GM19372 (cell line): ENCODE measurements at regions not wholly inside any gene's neighbourhood (a gene's known extent, or its start where the extent isn't known, plus 50 kb on each side); places are given as distances from the start of the nearest gene placed in this dataset.
"Not testable (repeated sequence)": the region's sequence is repeated elsewhere in the genome, so short reads cannot be mapped to it uniquely, and the experiment has no call there.

ENCODE experiments used
- ATAC-seq: cut with Tn5 transposase; IDR thresholded peaks from one replicate; pipeline ENCODE4 v1.9.1; 2021; ENCODE audit warnings: mild to moderate bottlenecking, low read depth, moderate library complexity; ENCODE audit not compliant: unreplicated experiment

- ATAC-seq = no peak
Measured at GRCh38 chr3:95310560-95310959, 1247.7 kb downstream of the NSUN3 start.

- no peak for ATAC-seq
Measured at GRCh38 chr3:95311272-95311671, 1248.4 kb downstream of the NSUN3 start.

DNA sequence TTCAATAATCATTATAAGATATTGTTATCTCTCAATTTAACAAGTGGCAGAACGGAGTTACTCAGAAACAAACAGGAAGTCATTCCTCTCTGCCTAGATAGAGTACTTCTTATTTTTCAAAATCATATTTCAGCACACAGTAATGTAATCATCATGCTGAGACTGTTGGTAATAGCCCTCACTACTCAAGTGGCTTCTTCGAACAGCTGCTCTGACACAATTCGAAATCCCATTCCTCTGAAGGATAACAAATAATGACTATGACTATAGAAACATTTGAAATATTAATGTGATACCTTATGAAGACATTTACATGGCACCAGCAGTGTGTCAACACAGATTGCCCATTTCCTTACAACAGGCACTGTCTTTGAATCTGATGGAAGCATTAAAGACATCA lies 1249.8 kb downstream of the NSUN3 start:
- no peak for ATAC-seq

GRCh38 chr3:95319921-95320494 lies 1257.1 kb downstream of the NSUN3 start:
- ATAC-seq = no peak

GRCh38 chr3:95327478-95327877 lies 1264.6 kb downstream of the NSUN3 start:
- ATAC-seq = no peak

GRCh38 chr3:95333826-95334225 lies 1271.0 kb downstream of the NSUN3 start:
- no peak for ATAC-seq

DNA sequence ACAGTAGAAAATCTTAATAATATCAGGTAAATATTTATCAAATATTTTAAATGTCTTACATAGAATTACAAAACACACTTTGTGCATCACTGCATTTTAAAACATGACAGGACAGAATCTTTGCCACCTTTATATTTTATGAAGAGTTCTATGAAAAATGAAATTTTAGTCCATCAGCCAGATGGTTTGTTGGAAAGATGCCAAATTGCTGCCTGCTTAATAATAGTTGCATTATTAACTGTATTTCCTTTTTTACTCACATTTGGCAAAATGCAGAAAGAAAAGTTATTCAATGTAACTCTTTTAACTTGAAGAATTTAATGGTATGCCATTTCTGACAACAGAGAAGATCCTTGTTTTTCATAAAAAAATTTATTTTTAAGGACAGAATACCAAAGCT lies 1271.6 kb downstream of the NSUN3 start:
- ATAC-seq = no peak

GRCh38 chr3:95335517-95335916 lies 1272.7 kb downstream of the NSUN3 start:
- no peak for ATAC-seq

DNA sequence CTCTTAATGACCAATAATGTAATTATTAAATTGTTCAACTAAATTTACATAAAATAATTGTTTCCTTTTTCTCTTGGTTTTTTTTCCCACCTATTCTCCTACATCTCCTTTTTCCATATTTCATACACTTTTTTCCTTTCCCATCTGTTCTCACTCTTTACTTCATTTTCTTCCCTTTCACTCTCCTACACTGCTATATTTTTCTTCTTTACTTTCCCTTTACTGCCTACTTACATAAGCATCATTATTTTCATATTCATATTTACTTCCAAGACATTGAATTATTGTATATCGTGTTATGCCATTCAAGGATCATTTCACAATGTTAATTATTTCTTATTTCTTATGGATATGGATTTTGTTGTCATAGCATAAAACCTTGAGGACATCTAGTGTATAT lies 1275.6 kb downstream of the NSUN3 start:
- ATAC-seq = no peak

- no peak for ATAC-seq
Measured at GRCh38 chr3:95341314-95341713, 1278.5 kb downstream of the NSUN3 start.

DNA sequence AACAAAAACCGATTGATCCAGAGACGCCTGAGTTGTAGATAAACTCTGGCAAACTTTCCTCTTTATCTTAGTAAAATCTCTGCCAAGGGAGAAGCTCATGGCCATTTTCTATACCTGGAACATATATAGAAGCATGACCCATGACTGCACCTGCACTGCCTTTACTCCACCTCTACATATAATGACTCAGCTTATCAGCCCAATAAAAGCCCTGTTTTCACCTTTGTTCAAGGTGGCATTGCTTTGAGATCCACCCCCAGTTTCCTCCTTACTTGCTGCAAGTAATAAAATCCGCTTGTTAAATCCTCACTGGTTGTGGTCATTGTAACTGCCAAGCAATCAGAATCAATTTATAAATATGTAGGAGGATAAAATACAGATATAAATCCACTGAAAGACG lies 1280.4 kb downstream of the NSUN3 start:
- no peak for ATAC-seq

DNA sequence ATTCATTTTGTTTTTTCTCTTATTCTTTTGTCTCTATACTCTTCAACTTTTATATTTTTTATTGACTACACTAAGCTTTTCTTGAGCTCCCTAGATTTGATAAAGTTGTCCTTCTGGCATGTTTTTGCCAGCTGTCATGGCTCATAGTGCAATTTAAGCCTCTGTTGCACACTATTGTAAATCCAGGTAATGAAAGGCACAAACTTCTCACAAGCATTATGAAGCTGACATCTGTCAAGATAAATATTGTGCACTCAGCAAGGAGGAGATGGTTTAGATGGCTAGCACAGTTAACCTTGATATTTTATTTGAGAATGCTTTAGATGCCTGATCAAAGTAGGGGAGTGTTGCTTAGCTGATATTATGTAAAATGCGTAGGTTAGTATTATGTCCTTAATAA lies 1280.9 kb downstream of the NSUN3 start:
- ATAC-seq = no peak

GRCh38 chr3:95347936-95348335 lies 1285.1 kb downstream of the NSUN3 start:
- ATAC-seq = not testable (repeated sequence)

- no peak for ATAC-seq
Measured at GRCh38 chr3:95348879-95349278, 1286.0 kb downstream of the NSUN3 start.

DNA sequence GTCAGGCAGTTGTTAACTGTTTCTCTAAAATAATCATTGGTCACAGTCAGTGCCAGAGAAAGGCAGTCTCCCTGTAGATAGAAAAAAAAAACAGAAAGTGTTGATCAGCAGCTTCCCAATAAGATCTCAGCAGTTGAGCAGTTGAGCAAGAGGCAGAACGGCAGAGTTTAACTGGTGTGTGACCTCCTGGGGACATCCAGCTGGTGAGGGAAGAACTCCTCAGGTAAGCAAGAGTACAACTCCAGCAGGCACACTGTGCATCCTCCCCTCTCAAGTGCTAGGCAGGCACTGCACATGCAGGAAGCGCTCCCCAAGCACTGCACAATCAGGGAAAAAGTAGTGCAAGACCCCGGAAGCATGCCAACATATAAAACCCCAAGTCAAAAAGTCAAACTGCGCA lies 1287.2 kb downstream of the NSUN3 start:
- ATAC-seq = no peak

DNA sequence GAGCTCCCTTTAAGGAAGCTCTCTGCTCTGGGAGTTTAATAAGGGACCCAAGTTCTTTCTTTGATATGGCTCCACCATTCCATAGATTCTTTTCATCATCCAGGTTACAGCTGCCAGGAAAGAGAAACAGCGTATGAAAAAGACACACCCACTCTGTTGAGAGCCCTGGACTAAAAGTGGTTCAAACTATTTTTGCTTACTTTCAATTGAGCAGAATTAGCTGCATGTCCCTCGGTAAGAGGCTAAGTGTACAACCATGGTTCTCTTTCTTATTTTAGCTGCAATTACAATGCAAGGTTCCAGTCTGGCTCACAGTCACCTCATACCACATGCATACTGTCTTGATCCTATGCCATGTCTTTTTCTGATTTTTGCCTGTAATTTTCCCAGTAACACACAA lies 1288.3 kb downstream of the NSUN3 start:
- no peak for ATAC-seq

DNA sequence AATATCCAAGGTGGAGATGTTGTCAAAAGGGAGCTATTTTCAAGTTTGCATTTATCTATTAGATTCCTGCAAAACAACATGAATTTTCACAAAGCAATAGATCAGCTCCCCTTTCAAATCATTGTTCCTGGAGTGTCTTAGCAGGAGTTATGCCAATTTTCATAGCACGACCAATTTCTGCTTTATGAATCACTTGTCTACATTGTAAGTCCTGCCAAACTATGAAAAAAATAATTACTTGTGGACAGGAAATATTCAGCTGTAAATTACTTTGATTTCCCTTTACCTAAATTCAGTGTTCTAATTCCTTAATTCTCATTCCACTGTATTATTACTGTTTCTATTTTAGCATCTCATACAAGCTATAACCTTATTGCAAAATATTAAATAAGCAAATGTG lies 1289.6 kb downstream of the NSUN3 start:
- ATAC-seq = no peak

DNA sequence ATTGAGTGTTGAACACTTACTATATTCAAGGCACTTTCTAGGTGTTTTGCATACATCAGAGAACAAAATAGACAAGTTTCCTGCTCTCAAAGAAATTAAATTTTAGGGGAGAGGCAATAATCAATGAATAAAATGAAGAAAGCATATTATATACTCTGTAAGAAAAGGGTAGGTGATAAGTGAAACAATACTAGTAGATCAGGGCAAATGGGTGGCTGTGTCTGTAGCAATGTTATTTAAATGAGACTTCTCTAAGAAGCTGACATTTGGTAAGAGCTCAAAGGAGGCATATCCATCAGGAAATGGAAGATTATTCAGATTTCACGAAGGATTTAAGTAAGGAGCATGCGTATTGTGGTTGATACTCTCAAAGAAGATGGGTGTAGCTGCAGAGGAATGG lies 1291.6 kb downstream of the NSUN3 start:
- no peak for ATAC-seq

DNA sequence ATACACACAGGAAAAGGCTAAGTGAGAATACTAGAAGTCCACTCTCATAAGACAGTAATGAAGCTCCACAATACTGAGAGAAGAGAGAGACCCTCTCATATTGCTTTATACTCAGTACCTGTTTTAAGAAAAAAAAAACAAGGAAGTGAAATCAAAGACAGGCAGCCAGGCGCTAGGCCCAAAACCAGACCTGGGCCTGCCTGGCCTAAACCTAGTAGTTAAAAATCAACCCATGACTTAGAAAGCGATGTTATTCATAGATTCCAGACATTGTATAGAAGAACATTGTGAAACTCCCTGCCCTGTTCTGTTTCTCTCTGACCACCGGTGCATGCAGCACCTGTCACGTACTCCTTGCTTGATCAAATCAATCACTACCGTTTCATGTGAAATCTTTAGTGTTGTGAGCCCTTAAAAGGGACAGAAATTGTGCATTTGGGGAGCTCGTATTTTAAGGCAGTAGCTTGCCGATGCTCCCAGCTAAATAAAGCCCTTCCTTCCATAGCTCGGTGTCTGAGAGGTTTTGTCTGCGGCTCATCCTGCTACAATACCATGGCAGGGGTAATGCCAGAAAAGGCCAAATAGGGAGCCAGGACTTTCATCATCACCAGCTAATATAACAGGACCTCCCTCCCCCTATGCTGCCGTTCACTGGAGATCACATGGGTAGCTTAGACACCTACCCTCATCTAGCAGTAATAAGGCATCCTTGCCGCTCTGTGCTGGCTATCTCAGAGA lies 1294.1 kb downstream of the NSUN3 start:
- peak; percentile 58 for ATAC-seq

- no peak for ATAC-seq
Measured at GRCh38 chr3:95387242-95388021, 1324.6 kb downstream of the NSUN3 start.

DNA sequence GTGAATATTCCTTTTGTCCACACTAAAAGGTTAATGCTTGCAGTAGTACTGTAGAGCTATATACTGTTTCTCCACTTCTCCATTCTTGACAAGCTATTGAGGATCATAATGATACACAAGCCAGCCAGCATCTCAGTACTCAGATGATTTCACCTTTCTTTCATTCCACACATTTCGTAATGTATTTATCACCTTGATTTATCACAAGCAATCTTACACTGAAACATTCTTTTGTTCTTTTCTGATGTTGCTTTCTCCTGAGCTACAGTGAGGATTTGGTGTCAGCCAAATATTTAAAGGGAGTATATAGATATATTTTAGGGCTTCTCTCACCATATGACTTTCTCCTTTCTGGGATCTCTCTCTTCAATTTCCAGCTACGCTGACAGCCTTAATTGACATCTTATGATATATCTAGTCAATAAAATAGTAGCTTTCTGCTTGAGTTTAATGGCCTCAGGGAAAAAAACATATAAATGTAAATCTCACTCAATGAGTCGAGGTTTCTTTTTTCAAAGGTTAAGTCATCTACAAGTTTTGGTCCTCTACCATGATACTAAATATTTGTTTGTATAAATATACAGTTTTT lies 1327.0 kb downstream of the NSUN3 start:
- ATAC-seq = no peak
